ENCODE measurements at regions not wholly inside any gene's neighbourhood (a gene's known extent, or its start where the extent isn't known, plus 50 kb on each side); places are given as distances from the start of the nearest gene placed in this dataset.

DNA sequence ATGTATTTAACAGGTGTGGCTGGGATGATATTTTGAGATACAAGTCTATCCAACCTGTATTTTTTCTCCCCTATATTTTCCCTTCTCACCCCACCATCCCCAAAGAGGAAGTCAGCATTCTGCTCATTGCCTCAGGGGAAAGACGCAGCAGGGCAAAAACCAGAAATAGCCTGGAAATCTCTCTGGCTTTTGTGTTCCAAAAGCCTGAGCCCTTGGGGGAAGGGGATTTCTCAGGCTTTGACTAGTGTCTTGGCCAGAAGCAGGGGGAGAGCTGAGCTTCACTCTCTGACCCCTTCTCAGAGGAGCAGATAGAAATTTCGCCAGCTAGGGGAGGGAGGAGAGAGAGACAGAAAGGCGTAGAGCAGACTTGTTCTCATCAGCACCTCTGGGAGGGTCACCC lies 244.7 kb downstream of the RRAGC start:
- TF ChIP-seq, protein P1, sequence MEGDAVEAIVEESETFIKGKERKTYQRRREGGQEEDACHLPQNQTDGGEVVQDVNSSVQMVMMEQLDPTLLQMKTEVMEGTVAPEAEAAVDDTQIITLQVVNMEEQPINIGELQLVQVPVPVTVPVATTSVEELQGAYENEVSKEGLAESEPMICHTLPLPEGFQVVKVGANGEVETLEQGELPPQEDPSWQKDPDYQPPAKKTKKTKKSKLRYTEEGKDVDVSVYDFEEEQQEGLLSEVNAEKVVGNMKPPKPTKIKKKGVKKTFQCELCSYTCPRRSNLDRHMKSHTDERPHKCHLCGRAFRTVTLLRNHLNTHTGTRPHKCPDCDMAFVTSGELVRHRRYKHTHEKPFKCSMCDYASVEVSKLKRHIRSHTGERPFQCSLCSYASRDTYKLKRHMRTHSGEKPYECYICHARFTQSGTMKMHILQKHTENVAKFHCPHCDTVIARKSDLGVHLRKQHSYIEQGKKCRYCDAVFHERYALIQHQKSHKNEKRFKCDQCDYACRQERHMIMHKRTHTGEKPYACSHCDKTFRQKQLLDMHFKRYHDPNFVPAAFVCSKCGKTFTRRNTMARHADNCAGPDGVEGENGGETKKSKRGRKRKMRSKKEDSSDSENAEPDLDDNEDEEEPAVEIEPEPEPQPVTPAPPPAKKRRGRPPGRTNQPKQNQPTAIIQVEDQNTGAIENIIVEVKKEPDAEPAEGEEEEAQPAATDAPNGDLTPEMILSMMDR (IDR thresholded peaks at IDR 0.05; ENCODE audit: insufficient read depth, low read length, poor library complexity, severe bottlenecking) = no peak
- no peak overlapping the region for H3K4me3 ChIP-seq (replicated peaks; ENCODE audit: low read depth, low read length)
- no peaks in the 10 kb centered on the region for H3K36me3 ChIP-seq (ENCODE audit: control insufficient read depth, insufficient read depth, low read length)
- no peaks in the 10 kb centered on the region; the same call in none of the 2 replicates for H3K27me3 ChIP-seq (replicated peaks; ENCODE audit: control insufficient read depth, insufficient read depth, low read length)
- DNase-seq (ENCODE audit: extremely low read depth, insufficient read length) = no peak

DNA sequence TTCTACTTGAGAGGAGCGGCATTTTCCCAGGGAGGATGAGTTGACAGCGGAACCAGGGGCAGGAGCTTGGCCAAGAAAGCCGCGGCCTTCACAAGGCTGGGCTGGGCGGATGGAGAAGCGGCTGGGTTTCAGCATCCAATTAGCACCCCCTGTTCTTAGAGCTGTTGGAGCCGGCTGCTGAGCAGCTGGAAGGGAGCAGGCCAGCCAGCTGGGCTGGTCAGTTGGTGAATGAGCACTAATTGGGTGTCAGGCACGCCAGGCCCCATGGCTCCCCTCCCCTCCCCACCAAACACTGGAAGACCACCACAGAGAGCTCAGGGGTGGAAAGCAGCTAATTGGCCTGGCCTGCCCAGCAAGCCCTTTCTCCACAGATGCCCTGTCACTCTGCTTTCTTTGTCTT lies 245.6 kb downstream of the RRAGC start:
- H3K4me3 ChIP-seq (replicated peaks; ENCODE audit: low read depth, low read length) = no peak overlapping the region
- TF ChIP-seq, protein P1 (IDR thresholded peaks at IDR 0.05; ENCODE audit: insufficient read depth, low read length, poor library complexity, severe bottlenecking) = no peak
- no peaks in the 10 kb centered on the region; the same call in none of the 2 replicates for H3K27me3 ChIP-seq (replicated peaks; ENCODE audit: control insufficient read depth, insufficient read depth, low read length)
- H3K36me3 ChIP-seq (ENCODE audit: control insufficient read depth, insufficient read depth, low read length) = no peaks in the 10 kb centered on the region
- DNase-seq (ENCODE audit: extremely low read depth, insufficient read length) = no peak

DNA sequence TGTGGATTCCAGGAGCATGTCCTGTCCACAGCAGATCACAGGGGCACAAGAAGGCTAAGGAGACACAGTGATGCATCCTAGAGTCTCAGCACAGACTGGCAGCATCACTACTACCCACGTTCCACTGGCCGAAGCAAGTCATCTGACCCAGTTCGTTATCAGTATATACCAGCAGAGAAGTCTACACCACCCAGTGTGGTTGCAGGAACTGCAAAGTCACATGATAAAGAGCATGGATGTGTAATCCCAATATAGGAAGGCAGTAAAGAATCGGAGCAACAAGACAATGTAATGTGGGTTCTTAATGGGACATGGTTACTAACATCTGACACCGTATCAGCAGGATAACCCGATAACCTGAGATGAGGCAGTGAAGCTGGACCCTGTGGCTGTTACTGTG lies 246.6 kb downstream of the RRAGC start:
- no peak for DNase-seq (ENCODE audit: extremely low read depth, insufficient read length)
- TF ChIP-seq, protein P1 (IDR thresholded peaks at IDR 0.05; ENCODE audit: insufficient read depth, low read length, poor library complexity, severe bottlenecking) = no peak
- H3K4me3 ChIP-seq (replicated peaks; ENCODE audit: low read depth, low read length) = no peak overlapping the region
- no peaks in the 10 kb centered on the region for H3K36me3 ChIP-seq (ENCODE audit: control insufficient read depth, insufficient read depth, low read length)
- H3K27me3 ChIP-seq (replicated peaks; ENCODE audit: control insufficient read depth, insufficient read depth, low read length) = no peaks in the 10 kb centered on the region; the same call in none of the 2 replicates

DNA sequence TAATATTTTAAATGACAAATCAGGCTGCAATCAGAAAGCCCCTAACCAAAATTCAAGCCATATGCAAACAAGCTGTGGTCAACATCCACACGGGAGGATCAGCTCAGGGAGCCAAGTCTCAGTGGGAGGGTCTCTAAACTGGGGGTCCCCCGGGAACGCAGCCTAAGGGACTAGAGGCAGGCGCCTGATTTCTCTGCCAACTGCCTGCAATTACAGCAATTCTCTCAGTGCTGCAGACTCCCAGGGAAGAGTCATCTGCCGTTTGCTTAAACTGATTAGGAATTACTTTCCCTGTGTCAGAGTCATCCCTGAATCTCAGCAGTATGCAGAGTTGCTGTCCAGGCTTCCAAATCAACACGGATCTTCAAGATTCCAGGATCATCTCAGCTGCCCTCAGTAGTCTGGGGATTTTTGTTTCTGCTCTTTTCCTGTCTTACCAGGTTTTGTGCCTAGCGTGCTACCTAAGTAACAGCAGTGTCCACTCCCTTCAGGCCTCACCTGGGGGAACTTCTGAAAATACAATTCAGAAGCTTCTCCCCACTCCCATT lies 247.8 kb downstream of the RRAGC start:
- DNase-seq (ENCODE audit: extremely low read depth, insufficient read length) = no peak
- no peak overlapping the region for H3K4me3 ChIP-seq (replicated peaks; ENCODE audit: low read depth, low read length)
- TF ChIP-seq, protein P1 (IDR thresholded peaks at IDR 0.05; ENCODE audit: insufficient read depth, low read length, poor library complexity, severe bottlenecking) = no peak
- H3K36me3 ChIP-seq (ENCODE audit: control insufficient read depth, insufficient read depth, low read length) = no peaks in the 10 kb centered on the region
- H3K27me3 ChIP-seq (replicated peaks; ENCODE audit: control insufficient read depth, insufficient read depth, low read length) = no peaks in the 10 kb centered on the region; the same call in 1 of the 2 replicates

DNA sequence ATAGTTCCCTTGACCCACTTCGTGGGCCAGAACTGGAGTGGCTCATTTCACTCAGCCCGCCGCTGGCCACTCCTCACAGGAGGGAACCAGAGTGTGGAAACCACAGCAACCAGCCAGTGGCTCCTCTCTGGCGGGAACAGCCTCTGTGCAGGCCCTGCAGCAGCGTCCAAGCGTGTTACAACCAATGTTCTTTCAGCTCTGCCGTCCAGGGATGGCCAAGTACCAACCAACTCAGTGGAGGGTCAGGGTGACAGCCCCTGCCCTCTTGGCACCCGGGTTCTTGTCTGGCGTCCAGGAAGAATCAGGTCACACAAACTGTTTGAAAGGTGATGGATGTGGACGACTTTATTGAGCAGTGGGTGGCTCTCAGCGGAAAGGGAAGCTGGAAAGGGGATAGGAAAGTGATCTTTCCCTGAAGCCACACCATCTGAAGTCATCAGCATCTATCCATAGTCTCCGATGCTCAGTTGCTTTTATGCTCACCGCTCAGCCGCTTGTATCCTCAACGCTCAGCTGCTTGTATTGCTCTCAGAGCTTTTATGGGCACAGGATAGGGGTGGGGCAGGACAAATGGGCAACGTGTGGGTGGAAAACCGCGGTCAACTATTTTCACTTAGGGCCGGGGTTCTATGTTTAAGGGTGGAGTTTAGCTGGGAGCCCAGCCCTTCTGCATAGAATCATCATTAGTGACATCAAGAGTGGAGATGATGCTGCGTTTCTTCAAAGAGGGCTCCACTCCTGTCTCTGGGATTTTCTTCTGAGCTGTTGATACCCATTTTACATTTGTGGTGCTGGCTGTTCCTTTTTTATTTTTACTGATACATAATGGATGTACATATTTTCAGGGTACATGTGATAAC lies 250.2 kb downstream of the RRAGC start:
- TF ChIP-seq, protein P1 (IDR thresholded peaks at IDR 0.05; ENCODE audit: insufficient read depth, low read length, poor library complexity, severe bottlenecking) = no peak
- no peaks in the 10 kb centered on the region for H3K36me3 ChIP-seq (ENCODE audit: control insufficient read depth, insufficient read depth, low read length)
- no peaks in the 10 kb centered on the region for H3K27me3 ChIP-seq (replicated peaks; ENCODE audit: control insufficient read depth, insufficient read depth, low read length)
- no peak for DNase-seq (ENCODE audit: extremely low read depth, insufficient read length)
- H3K4me3 ChIP-seq (replicated peaks; ENCODE audit: low read depth, low read length) = no peak overlapping the region

All from GM06990 (cell line).